K562 (cell line): ENCODE measurements at regions not wholly inside any gene's neighbourhood (a gene's known extent, or its start where the extent isn't known, plus 50 kb on each side); places are given as distances from the start of the nearest gene placed in this dataset.

Experiments
- ATAC-seq: fragments of 200-7000 bp; cut with Tn5 transposase; 3 replicates; pipeline ENCODE4 v1.9.1; 2020; ENCODE audit warnings: moderate library complexity
- BruUV-seq: library from RNA; stranded (reverse); fragments of 400-500 nt; replicated peaks from 2 replicates; lab custom pipeline; 2021; lab: Mats Ljungman, UMichigan
- CTCF ChIA-PET: fragments of 300-600 bp; formaldehyde crosslinking; extraction: SDS; loops from one replicate; lab custom pipeline; 2021; ENCODE audit warnings: low intra/inter-chr PET ratio; lab: Yijun Ruan, JAX
- POLR2A ChIA-PET: fragments of 300-600, 350-650 bp; sonication (Branson Sonifier 250); formaldehyde crosslinking; extraction: SDS; loops from one replicate; lab custom pipeline; 2021; ENCODE audit warnings: antibody characterized with exemption, inconsistent platforms; lab: Yijun Ruan, JAX
- DNase-seq, 4 experiments: peaks; one replicate each; pipeline versions ENCODE4 v3.0.0 to v3.0.0-alpha.2; 2011 to 2018; ENCODE audit warnings: low spot score in 3 of 4, mixed read lengths in 3 of 4; ENCODE audit errors: extremely low read depth in 1 of 4
- FAIRE-seq: peaks from 2 replicates; lab custom pipeline; 2011; peaks lifted over from hg19 to GRCh38; lab: Jason Lieb, UNC
- H2AFZ ChIP-seq: 2 replicates; pipeline ENCODE4 v1.6.0; 2011; ENCODE audit warnings: low read depth, low read length, control low read depth, inconsistent platforms
- H3K27ac ChIP-seq: fragments of 200-600 bp; 3 replicates; pipeline ENCODE4 v1.8.0; 2011; ENCODE audit warnings: low read depth, mild to moderate bottlenecking, control low read depth, inconsistent platforms, low read length, moderate library complexity, mixed read lengths; ENCODE audit errors: extremely low read depth
- H3K27me3 ChIP-seq, 2 experiments: fragments of 300-600 bp in 1 of 2; 2 replicates in 1 of 2; 3 replicates in 1 of 2; pipeline versions ENCODE4 v1.6.0 to v1.8.0; 2011; ENCODE audit warnings: inconsistent platforms in 2 of 2, low read length in 2 of 2, mild to moderate bottlenecking in 1 of 2, mixed read lengths in 1 of 2, moderate library complexity in 1 of 2; ENCODE audit not compliant: control insufficient read depth in 2 of 2, insufficient read depth in 2 of 2
- H3K36me3 ChIP-seq: fragments of 300-600 bp; 3 replicates; pipeline ENCODE4 v1.8.0; 2011; ENCODE audit warnings: mild to moderate bottlenecking, low read length, inconsistent platforms; ENCODE audit not compliant: control insufficient read depth, insufficient read depth
- H3K4me1 ChIP-seq, 2 experiments: fragments of 200-600 bp in 1 of 2; replicated peaks in 1 of 2; 2 replicates in 1 of 2; 3 replicates in 1 of 2; pipeline versions ENCODE4 v1.5.1 to v1.8.0; 2011; ENCODE audit warnings: inconsistent platforms in 2 of 2, low read length in 2 of 2, mild to moderate bottlenecking in 1 of 2, mixed read lengths in 1 of 2, moderate library complexity in 1 of 2; ENCODE audit not compliant: control insufficient read depth in 2 of 2, insufficient read depth in 2 of 2
- H3K4me2 ChIP-seq: 2 replicates; pipeline ENCODE4 v1.6.1; 2011; ENCODE audit warnings: low read length, control low read depth, inconsistent platforms, mixed read lengths; ENCODE audit not compliant: insufficient read depth
- H3K4me3 ChIP-seq: fragments of 200-600 bp; sonication (generic), shearing (Covaris generic); 2 replicates; pipeline ENCODE4 v1.5.1; 2016; ENCODE audit warnings: control low read depth, inconsistent platforms
- H3K79me2 ChIP-seq: fragments of 200-600 bp; 3 replicates; pipeline ENCODE4 v1.8.0; 2011; ENCODE audit warnings: low read length, inconsistent platforms; ENCODE audit not compliant: control insufficient read depth, insufficient read depth
- H3K9ac ChIP-seq, 2 experiments: 2 replicates each; pipeline versions ENCODE4 v1.6.0 to v1.6.1; 2011; ENCODE audit warnings: low read depth in 2 of 2, low read length in 2 of 2, control low read depth in 1 of 2, inconsistent platforms in 1 of 2, mild to moderate bottlenecking in 1 of 2, mixed read lengths in 1 of 2; ENCODE audit not compliant: insufficient read depth in 1 of 2
- H3K9me1 ChIP-seq: one replicate; pipeline ENCODE4 v1.6.0; 2011; ENCODE audit warnings: inconsistent platforms, mild to moderate bottlenecking, low read length, moderate library complexity; ENCODE audit not compliant: control insufficient read depth, insufficient read depth
- H3K9me3 ChIP-seq: replicated peaks from 2 replicates; pipeline ENCODE4 v1.5.1; 2011; ENCODE audit warnings: low read depth, low read length, inconsistent platforms; ENCODE audit not compliant: control insufficient read depth, insufficient read depth
- H4K20me1 ChIP-seq: replicated peaks from 2 replicates; pipeline ENCODE4 v1.6.1; 2011; ENCODE audit warnings: low read length, inconsistent platforms, mixed read lengths; ENCODE audit not compliant: control insufficient read depth, insufficient read depth
- ATF6 ChIP-seq: sonication (generic); formaldehyde crosslinking; IDR thresholded peaks from 2 replicates; pipeline ENCODE4 v1.4.0; 2020; ENCODE audit warnings: mild to moderate bottlenecking, missing genetic modification reagents
- CCNT2 ChIP-seq: IDR thresholded peaks from 2 replicates; pipeline ENCODE4 v1.6.1; 2011; ENCODE audit warnings: borderline replicate concordance, low read depth, mild to moderate bottlenecking, moderate library complexity, mixed read lengths, low read length; ENCODE audit not compliant: insufficient read length; ENCODE audit errors: extremely low read depth
- MBD2 ChIP-seq: sonication (generic); IDR thresholded peaks from 2 replicates; pipeline ENCODE4 v1.6.1; 2016; ENCODE audit warnings: low read depth, borderline replicate concordance
- POLR2AphosphoS2 ChIP-seq: IDR thresholded peaks from 2 replicates; pipeline ENCODE4 v1.6.1; 2012; ENCODE audit warnings: low read length, improper control_type of control experiment
- PRDM10 ChIP-seq: fragments of 450-650 bp; IDR thresholded peaks from 2 replicates; pipeline ENCODE4 v1.6.1; 2018; ENCODE audit not compliant: partially characterized antibody
- SIN3B ChIP-seq: fragments of 450-650 bp; IDR thresholded peaks from 2 replicates; pipeline ENCODE4 v1.6.1; 2017; ENCODE audit warnings: low read depth, mild to moderate bottlenecking, moderate library complexity
- SREBF2 ChIP-seq: sonication (generic); formaldehyde crosslinking; IDR thresholded peaks from 2 replicates; pipeline ENCODE4 v1.4.0; 2020; ENCODE audit warnings: mild to moderate bottlenecking, missing genetic modification reagents
- ZMIZ1 ChIP-seq, 2 experiments: fragments of 150-350 bp in 1 of 2; IDR thresholded peaks; 2 replicates each; pipeline ENCODE4 v1.6.1; 2012 to 2016; ENCODE audit warnings: low read depth in 2 of 2, low read length in 2 of 2, mild to moderate bottlenecking in 1 of 2, moderate library complexity in 1 of 2
- ZNF239 ChIP-seq: fragments of 250-450 bp; sonication (Bioruptor Pico); IDR thresholded peaks from 2 replicates; pipeline ENCODE4 v1.4.0; 2020; ENCODE audit warnings: mild to moderate bottlenecking
- WGBS: fragments of 100-300 bp; shearing (Covaris generic); methylation state at CpG from one replicate; pipeline ENCODE4 v1.1.6; 2016; ENCODE audit warnings: low coverage, mixed read lengths; ENCODE audit not compliant: insufficient coverage; ENCODE audit errors: missing lambda C conversion rate; 5-methylcytosine and 5-hydroxymethylcytosine counted together
- in situ Hi-C: fragments of 300-500 bp; cut with MboI; formaldehyde crosslinking; loops from 4 replicates; pipeline ENCODE4 v1.15.0; 2018; ENCODE audit warnings: inconsistent platforms, mixed read lengths
- intact Hi-C: fragments of 100-400 bp; cut with micrococcal nuclease; formaldehyde crosslinking; loops from 2 replicates; pipeline ENCODE4 v1.14.2; 2022
- TF ChIP-seq, protein P1 (sequence below): fragments of 250-450 bp; sonication (Bioruptor Pico); IDR thresholded peaks from 2 replicates; pipeline ENCODE4 v1.5.0; 2021; ENCODE audit warnings: mild to moderate bottlenecking, borderline replicate concordance

GRCh38 chr6:105987516-105987915 is 98.6 kb upstream of the PRDM1 start:
- no peak overlapping the region for H3K4me3 ChIP-seq
- H3K27me3 ChIP-seq: peaks cover 6 to 24% of the 10 kb centered on the region in 2 experiments; a peak in 3 of 5 replicates
- no peak for DNase-seq
- no peaks in the 10 kb centered on the region for H3K9me3 ChIP-seq
- TF ChIP-seq POLR2AphosphoS2: no peak
- no peak for TF ChIP-seq ZNF239 (CRISPR knock-in tag)
- TF ChIP-seq CCNT2: no peak
- no peak for TF ChIP-seq SREBF2 (CRISPR knock-in tag)
- TF ChIP-seq ATF6 (CRISPR knock-in tag): no peak
- TF ChIP-seq PRDM10: no peak
- no peak for TF ChIP-seq SIN3B
- TF ChIP-seq MBD2: no peak
- TF ChIP-seq, protein P1, sequence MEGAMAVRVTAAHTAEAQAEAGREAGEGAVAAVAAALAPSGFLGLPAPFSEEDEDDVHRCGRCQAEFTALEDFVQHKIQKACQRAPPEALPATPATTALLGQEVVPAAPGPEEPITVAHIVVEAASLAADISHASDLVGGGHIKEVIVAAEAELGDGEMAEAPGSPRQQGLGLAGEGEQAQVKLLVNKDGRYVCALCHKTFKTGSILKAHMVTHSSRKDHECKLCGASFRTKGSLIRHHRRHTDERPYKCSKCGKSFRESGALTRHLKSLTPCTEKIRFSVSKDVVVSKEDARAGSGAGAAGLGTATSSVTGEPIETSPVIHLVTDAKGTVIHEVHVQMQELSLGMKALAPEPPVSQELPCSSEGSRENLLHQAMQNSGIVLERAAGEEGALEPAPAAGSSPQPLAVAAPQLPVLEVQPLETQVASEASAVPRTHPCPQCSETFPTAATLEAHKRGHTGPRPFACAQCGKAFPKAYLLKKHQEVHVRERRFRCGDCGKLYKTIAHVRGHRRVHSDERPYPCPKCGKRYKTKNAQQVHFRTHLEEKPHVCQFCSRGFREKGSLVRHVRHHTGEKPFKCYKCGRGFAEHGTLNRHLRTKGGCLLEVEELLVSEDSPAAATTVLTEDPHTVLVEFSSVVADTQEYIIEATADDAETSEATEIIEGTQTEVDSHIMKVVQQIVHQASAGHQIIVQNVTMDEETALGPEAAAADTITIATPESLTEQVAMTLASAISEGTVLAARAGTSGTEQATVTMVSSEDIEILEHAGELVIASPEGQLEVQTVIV (CRISPR knock-in tag): no peak
- TF ChIP-seq ZMIZ1 (IDR thresholded peaks at IDR 0.05; ENCODE audit: low read depth in 2 of 2, low read length in 2 of 2): no peak
- H2AFZ ChIP-seq: no peak overlapping the region
- H3K9me1 ChIP-seq: no peaks in the 10 kb centered on the region
- FAIRE-seq: no peak
- H4K20me1 ChIP-seq: no peaks in the 10 kb centered on the region
- in situ Hi-C loops (no loop called here), intact Hi-C loops (no loop called here)
- no peak overlapping the region for H3K9ac ChIP-seq
- ChIA-PET CTCF (no interaction called here), POLR2A (interaction anchor here (1.0 kb wide), 1 partner anchor 12 kb away, joined by 3 read pairs; no protein-coding TSS in a partner anchor)
- no peak overlapping the region for H3K4me2 ChIP-seq
- 6% methylated on average over 1 of the region's 1 CpG for WGBS
- no peaks in the 10 kb centered on the region for H3K36me3 ChIP-seq
- H3K27ac ChIP-seq: no peak overlapping the region
- no TSS peak for BruUV-seq
- no peaks in the 10 kb centered on the region for H3K79me2 ChIP-seq
- no peak for ATAC-seq
- H3K4me1 ChIP-seq: peaks cover 5 to 16% of the 10 kb centered on the region in 2 experiments; a peak in 4 of 5 replicates
